Gastrocnemius medialis (tissue), 4 donors: ENCODE measurements at regions not wholly inside any gene's neighbourhood (a gene's known extent, or its start where the extent isn't known, plus 50 kb on each side); places are given as distances from the start of the nearest gene placed in this dataset.

Experiments used
- ATAC-seq, 2 donors: fragments of 150-250 bp; one replicate each; pipeline ENCODE4 v1.9.1; 2016
- DNase-seq, 2 donors: peaks; one replicate each; pipeline ENCODE4 v3.0.0-alpha.2; 2019
- H3K27ac ChIP-seq, 4 donors: fragments of 200-600 bp; sonication (generic); 1 replicate in 1 of 4; 2 replicates in 3 of 4; pipeline ENCODE4 v1.5.1; 2016 to 2018; ENCODE audit warnings: mild to moderate bottlenecking in 2 of 4, moderate library complexity in 1 of 4
- H3K27me3 ChIP-seq, 3 donors: fragments of 200-600 bp; sonication (generic) in 2 of 3; 1 replicate in 1 of 3; 2 replicates in 2 of 3; pipeline versions ENCODE4 v1.5.1 to v1.6.0; 2016 to 2019; ENCODE audit warnings: mild to moderate bottlenecking in 1 of 3, moderate library complexity in 1 of 3
- H3K36me3 ChIP-seq, 2 donors: fragments of 200-600 bp; sonication (generic) in 1 of 2; one replicate each; pipeline ENCODE4 v1.5.1; 2017 to 2018
- H3K4me1 ChIP-seq, 2 donors: fragments of 200-600 bp; sonication (generic) in 1 of 2; one replicate each; pipeline ENCODE4 v1.5.1; 2016 to 2017; ENCODE audit warnings: mild to moderate bottlenecking in 2 of 2
- H3K4me3 ChIP-seq, 4 donors: fragments of 200-600 bp; sonication (generic) in 3 of 4; 1 replicate in 1 of 4; 2 replicates in 3 of 4; pipeline ENCODE4 v1.5.1; 2016 to 2019; ENCODE audit warnings: mild to moderate bottlenecking in 2 of 4
- H3K9me3 ChIP-seq, 3 donors: fragments of 200-600 bp; sonication (generic) in 2 of 3; 1 replicate in 1 of 3; 2 replicates in 2 of 3; pipeline ENCODE4 v1.5.1; 2016 to 2019
- POLR2A ChIP-seq, 2 donors: fragments of 450-650 bp; IDR thresholded peaks; one replicate each; pipeline ENCODE4 v1.6.1; 2017; ENCODE audit warnings: antibody characterized with exemption in 2 of 2, mild to moderate bottlenecking in 2 of 2, moderate library complexity in 2 of 2
- in situ Hi-C, 4 donors: fragments of 200-750 bp; cut with MboI; loops; one replicate each; pipeline versions ENCODE4 v1.15.0 to v1.8.0; 2017; ENCODE audit warnings: low sequenced_read_pairs in 4 of 4
- intact Hi-C: fragments of 100-400 bp; cut with DNase I; formaldehyde crosslinking; loops from one replicate; pipeline ENCODE4 v1.15.1; 2023; ENCODE audit warnings: low total_unique reads
- TF ChIP-seq, protein P1 (sequence below), 5 experiments: fragments of 450-650 bp in 3 of 5; fragments of 200-600 bp in 2 of 5; sonication (generic) in 2 of 5; IDR thresholded peaks in 4 of 5; conservative IDR thresholded peaks in 1 of 5; 1 replicate in 4 of 5; 2 replicates in 1 of 5; pipeline ENCODE4 v1.5.1; 2016 to 2019; ENCODE audit warnings: antibody characterized with exemption in 5 of 5, mild to moderate bottlenecking in 3 of 5, moderate library complexity in 3 of 5

DNA sequence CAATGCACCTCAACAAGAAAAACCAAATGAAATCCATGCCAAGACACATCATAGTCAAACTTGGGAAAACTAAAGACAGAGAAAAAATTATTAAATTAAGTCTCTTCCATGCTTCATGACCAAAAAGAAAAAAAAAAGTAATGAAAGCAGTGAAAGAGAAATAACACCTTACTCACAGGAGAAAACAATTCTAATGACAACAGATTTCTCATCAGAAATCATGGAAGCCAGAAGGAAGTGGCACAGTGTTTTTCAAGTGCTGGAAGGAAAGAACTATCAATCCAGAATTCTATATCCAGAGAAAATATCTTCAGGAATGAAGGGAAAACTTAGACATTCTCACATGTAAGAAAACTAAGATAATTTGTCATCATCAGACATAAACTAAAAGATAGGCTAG is 71.1 kb upstream of the NUDT4 start:
- TF ChIP-seq POLR2A (IDR thresholded peaks at IDR 0.05) = no peak
- TF ChIP-seq, protein P1, sequence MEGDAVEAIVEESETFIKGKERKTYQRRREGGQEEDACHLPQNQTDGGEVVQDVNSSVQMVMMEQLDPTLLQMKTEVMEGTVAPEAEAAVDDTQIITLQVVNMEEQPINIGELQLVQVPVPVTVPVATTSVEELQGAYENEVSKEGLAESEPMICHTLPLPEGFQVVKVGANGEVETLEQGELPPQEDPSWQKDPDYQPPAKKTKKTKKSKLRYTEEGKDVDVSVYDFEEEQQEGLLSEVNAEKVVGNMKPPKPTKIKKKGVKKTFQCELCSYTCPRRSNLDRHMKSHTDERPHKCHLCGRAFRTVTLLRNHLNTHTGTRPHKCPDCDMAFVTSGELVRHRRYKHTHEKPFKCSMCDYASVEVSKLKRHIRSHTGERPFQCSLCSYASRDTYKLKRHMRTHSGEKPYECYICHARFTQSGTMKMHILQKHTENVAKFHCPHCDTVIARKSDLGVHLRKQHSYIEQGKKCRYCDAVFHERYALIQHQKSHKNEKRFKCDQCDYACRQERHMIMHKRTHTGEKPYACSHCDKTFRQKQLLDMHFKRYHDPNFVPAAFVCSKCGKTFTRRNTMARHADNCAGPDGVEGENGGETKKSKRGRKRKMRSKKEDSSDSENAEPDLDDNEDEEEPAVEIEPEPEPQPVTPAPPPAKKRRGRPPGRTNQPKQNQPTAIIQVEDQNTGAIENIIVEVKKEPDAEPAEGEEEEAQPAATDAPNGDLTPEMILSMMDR (IDR thresholded peaks at IDR 0.05 in 4 of 5, conservative IDR thresholded peaks at IDR 0.05 in 1 of 5) = no peak
- Histone ChIP-seq H3K4me1 (peaks cover 12 to 17% of the 10 kb centered on the region in 2 donors), H3K9me3 (no peaks in the 10 kb centered on the region), H3K36me3 (no peaks in the 10 kb centered on the region), H3K27me3 (no peaks in the 10 kb centered on the region), H3K4me3 (no peak overlapping the region), H3K27ac (no peak overlapping the region)
- intact Hi-C loops = no loop called here
- ATAC-seq = no peak
- in situ Hi-C loops = no loop called here
- no peak for DNase-seq

DNA sequence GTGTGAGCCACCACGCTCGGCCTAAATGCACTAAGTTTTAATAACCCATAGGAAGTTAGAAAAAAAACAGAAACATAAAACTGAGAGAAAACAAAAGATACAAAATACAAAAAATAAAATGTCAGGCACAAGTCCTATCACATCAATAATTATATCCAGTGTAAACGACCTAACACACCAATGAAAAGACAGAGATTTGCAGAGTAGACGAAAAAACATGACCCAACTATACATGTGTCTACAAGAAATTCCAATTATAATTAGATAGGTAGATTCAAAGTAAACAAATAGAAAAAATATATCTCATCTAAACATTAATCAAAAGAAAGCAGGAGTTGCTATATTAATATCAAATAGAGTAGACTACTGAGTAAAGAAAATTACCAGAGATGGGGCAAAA is 69.4 kb upstream of the NUDT4 start:
- in situ Hi-C loops (no loop called here), intact Hi-C loops (no loop called here)
- ATAC-seq = no peak

DNA sequence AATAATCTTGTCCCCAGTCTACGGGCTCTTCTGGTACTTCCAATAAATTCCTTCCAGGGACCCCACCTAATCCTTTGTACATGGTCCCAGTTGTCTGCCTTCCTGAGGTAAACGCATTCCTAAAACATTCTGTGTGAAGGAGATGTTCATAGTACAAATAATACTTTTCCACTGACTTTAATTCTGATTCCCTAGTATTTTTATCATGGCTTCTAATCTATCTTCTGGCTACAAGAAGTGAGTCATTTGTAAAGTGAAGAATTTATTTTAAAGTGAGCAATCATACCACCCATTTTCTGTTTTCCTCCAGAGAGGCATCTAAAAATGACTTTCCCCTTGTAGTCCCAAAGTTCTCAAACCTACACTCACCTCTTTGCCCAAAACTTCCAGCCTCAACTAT is 65.9 kb upstream of the NUDT4 start:
- in situ Hi-C loops (no loop called here), intact Hi-C loops (no loop called here)
- Histone ChIP-seq H3K9me3 (no peaks in the 10 kb centered on the region), H3K36me3 (no peaks in the 10 kb centered on the region), H3K4me3 (no peak overlapping the region), H3K4me1 (no peaks in the 10 kb centered on the region), H3K27ac (no peak overlapping the region), H3K27me3 (no peaks in the 10 kb centered on the region)
- no peak for DNase-seq
- no peak for ATAC-seq
- TF ChIP-seq, protein P1 (IDR thresholded peaks at IDR 0.05 in 4 of 5, conservative IDR thresholded peaks at IDR 0.05 in 1 of 5) = no peak
- TF ChIP-seq POLR2A (IDR thresholded peaks at IDR 0.05) = no peak

More for the DNA sequence above, 69.4 kb upstream of the NUDT4 start:
- TF ChIP-seq, protein P1 (IDR thresholded peaks at IDR 0.05 in 4 of 5, conservative IDR thresholded peaks at IDR 0.05 in 1 of 5) = no peak
- TF ChIP-seq POLR2A (IDR thresholded peaks at IDR 0.05) = no peak
- H3K27ac ChIP-seq = no peak overlapping the region
- no peak overlapping the region for H3K4me3 ChIP-seq
- no peak for DNase-seq
- no peaks in the 10 kb centered on the region for H3K27me3 ChIP-seq
- no peaks in the 10 kb centered on the region for H3K9me3 ChIP-seq
- H3K36me3 ChIP-seq = no peaks in the 10 kb centered on the region
- peaks cover 0 to 2% of the 10 kb centered on the region in 2 donors for H3K4me1 ChIP-seq

DNA sequence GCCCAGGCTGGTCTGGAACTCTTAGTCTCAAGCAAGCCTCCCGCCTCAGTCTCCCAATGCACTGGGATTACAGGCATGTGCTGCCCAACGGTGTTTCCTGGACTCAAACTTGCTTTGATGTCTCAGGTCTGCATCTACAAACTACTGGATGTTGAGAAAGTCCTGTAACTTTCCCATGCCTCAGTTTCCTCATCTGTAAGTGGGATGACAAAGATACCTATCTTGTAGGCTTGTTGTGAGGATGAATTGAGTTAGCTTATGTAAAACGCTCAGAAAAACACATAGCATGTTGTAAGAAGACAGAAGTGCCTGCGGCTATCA is 63.6 kb upstream of the NUDT4 start:
- no peak overlapping the region for H3K4me3 ChIP-seq
- H3K27me3 ChIP-seq = no peaks in the 10 kb centered on the region
- DNase-seq (no peak), ATAC-seq (no peak)
- intact Hi-C loops = no loop called here
- TF ChIP-seq, protein P1 (IDR thresholded peaks at IDR 0.05 in 4 of 5, conservative IDR thresholded peaks at IDR 0.05 in 1 of 5) = no peak
- no peak for TF ChIP-seq POLR2A (IDR thresholded peaks at IDR 0.05)
- H3K36me3 ChIP-seq = no peaks in the 10 kb centered on the region
- H3K27ac ChIP-seq = no peak overlapping the region
- no peaks in the 10 kb centered on the region for H3K4me1 ChIP-seq
- in situ Hi-C loops = no loop called here
- H3K9me3 ChIP-seq = no peaks in the 10 kb centered on the region

DNA sequence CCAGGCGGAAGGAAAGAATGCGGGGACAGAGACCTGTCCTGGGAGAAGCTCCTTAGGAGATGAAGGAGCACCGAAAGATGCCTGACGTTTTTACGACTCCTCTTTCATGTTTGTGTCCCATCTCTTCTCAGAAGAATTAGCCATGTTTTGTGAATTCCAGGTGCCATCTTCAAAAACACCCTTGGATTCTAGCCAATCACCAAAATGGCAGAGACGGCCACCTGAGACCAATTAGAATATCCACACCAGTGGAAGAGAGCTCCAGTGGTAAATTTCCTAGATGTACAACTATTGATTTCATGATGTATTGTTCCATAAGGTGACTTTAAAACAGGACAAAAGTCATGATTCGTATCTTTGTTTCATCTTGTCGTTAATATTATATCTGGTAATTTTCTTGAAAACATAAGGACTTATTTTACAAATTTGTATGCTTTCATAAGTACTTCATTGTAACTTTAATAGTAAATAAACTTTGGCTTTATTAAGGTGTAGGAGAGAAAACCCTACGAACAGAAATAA is 62.3 kb upstream of the NUDT4 start:
- H3K27ac ChIP-seq = no peak overlapping the region
- intact Hi-C loops = no loop called here

More for the DNA sequence above, 62.3 kb upstream of the NUDT4 start:
- no peaks in the 10 kb centered on the region for H3K9me3 ChIP-seq
- H3K4me1 ChIP-seq = no peaks in the 10 kb centered on the region
- in situ Hi-C loops = no loop called here
- ATAC-seq (no peak), DNase-seq (no peak)
- TF ChIP-seq, protein P1 (IDR thresholded peaks at IDR 0.05 in 4 of 5, conservative IDR thresholded peaks at IDR 0.05 in 1 of 5) = no peak
- no peak for TF ChIP-seq POLR2A (IDR thresholded peaks at IDR 0.05)
- H3K4me3 ChIP-seq = no peak overlapping the region
- no peaks in the 10 kb centered on the region for H3K36me3 ChIP-seq
- no peaks in the 10 kb centered on the region for H3K27me3 ChIP-seq
